Activated CD4-positive, CD25-positive, alpha-beta regulatory T cell treated with anti-CD3 and anti-CD28 coated beads, Interleukin-2, amount 50 U/mL, for 24 hours (primary cell): ENCODE measurements at regions not wholly inside any gene's neighbourhood (a gene's known extent, or its start where the extent isn't known, plus 50 kb on each side); places are given as distances from the start of the nearest gene placed in this dataset.
A peak's percentile ranks its signal among the peaks of the same experiment; 100 is the strongest.
"Not testable (repeated sequence)": the region's sequence is repeated elsewhere in the genome, so short reads cannot be mapped to it uniquely, and the experiment has no call there.

Experiments used
- ATAC-seq, 2 donors: fragments of 150-1000 bp; cut with Tn5 transposase; one replicate each; pipeline ENCODE4 v1.10.0; 2021; ENCODE audit warnings: mild to moderate bottlenecking in 1 of 2, moderate library complexity in 1 of 2

GRCh38 chr1:193458628-193459027 lies 272.2 kb upstream of the B3GALT2 start:
- ATAC-seq = peak; percentile 77 to 81

GRCh38 chr1:193457676-193458075 lies 271.3 kb upstream of the B3GALT2 start:
- ATAC-seq = peak; percentile 52 to 53

- ATAC-seq = peak; percentile 1 to 7
These were observed 270.4 kb upstream of the B3GALT2 start for GRCh38 chr1:193456811-193457280.

GRCh38 chr1:193451606-193452005 lies 265.2 kb upstream of the B3GALT2 start:
- ATAC-seq = no peak

- no peak for ATAC-seq
These were observed 264.6 kb upstream of the B3GALT2 start for GRCh38 chr1:193451001-193451400.

- peak; percentile 91 to 93 for ATAC-seq
These were observed 262.5 kb upstream of the B3GALT2 start for GRCh38 chr1:193448682-193449461.

- no peak for ATAC-seq
These were observed 257.5 kb upstream of the B3GALT2 start for GRCh38 chr1:193443886-193444285.

- ATAC-seq = no peak
These were observed 252.4 kb upstream of the B3GALT2 start for GRCh38 chr1:193438771-193439170.

GRCh38 chr1:193438312-193438711 lies 251.9 kb upstream of the B3GALT2 start:
- no peak for ATAC-seq

- ATAC-seq = peak in 1 of 2 donors; percentile 58
These were observed 251.4 kb upstream of the B3GALT2 start for GRCh38 chr1:193437785-193438184.

- not testable (repeated sequence) for ATAC-seq
These were observed 250.9 kb upstream of the B3GALT2 start for GRCh38 chr1:193437333-193437732.

- ATAC-seq = no peak
These were observed 249.4 kb upstream of the B3GALT2 start for GRCh38 chr1:193435781-193436180.

- ATAC-seq = peak; percentile 48 to 64
These were observed 247.9 kb upstream of the B3GALT2 start for GRCh38 chr1:193434319-193434718.

GRCh38 chr1:193433599-193433998 lies 247.2 kb upstream of the B3GALT2 start:
- ATAC-seq = no peak

GRCh38 chr1:193432979-193433587 lies 246.7 kb upstream of the B3GALT2 start:
- no peak for ATAC-seq

GRCh38 chr1:193431265-193431977 lies 245.0 kb upstream of the B3GALT2 start:
- peak; percentile 64 to 74 for ATAC-seq

GRCh38 chr1:193427524-193427923 lies 241.1 kb upstream of the B3GALT2 start:
- ATAC-seq = no peak

GRCh38 chr1:193426061-193426460 lies 239.6 kb upstream of the B3GALT2 start:
- no peak for ATAC-seq

- ATAC-seq = no peak
These were observed 235.1 kb upstream of the B3GALT2 start for GRCh38 chr1:193421487-193421886.

- no peak for ATAC-seq
These were observed 232.9 kb upstream of the B3GALT2 start for GRCh38 chr1:193419295-193419694.

- ATAC-seq = no peak
These were observed 232.3 kb upstream of the B3GALT2 start for GRCh38 chr1:193418745-193419058.

GRCh38 chr1:193417945-193418744 lies 231.7 kb upstream of the B3GALT2 start:
- ATAC-seq = peak; percentile 93 to 96

GRCh38 chr1:193417403-193417802 lies 231.0 kb upstream of the B3GALT2 start:
- ATAC-seq = peak; percentile 11 to 25
